HFF-Myc (cell line): ENCODE measurements at regions not wholly inside any gene's neighbourhood (a gene's known extent, or its start where the extent isn't known, plus 50 kb on each side); places are given as distances from the start of the nearest gene placed in this dataset.

Experiments used
- DNase-seq: peaks from one replicate; pipeline ENCODE4 v3.0.0-alpha.2; 2011; ENCODE audit warnings: low read depth; ENCODE audit errors: extremely low read depth
- H3K4me3 ChIP-seq: replicated peaks from 2 replicates; pipeline ENCODE4 v1.5.1; 2011; ENCODE audit warnings: low read depth, mild to moderate bottlenecking, control low read depth, low read length
- CTCF ChIP-seq: IDR thresholded peaks from 2 replicates; pipeline ENCODE4 v1.5.1; 2012; ENCODE audit warnings: mild to moderate bottlenecking, low read depth, low read length, control low read depth; ENCODE audit errors: missing control alignments

GRCh38 chr3:130291148-130291547 lies 54.3 kb upstream of the COL6A5 start:
- TF ChIP-seq CTCF, result no peak
- H3K4me3 ChIP-seq, result no peak overlapping the region
- no peak for DNase-seq

- no peak for TF ChIP-seq CTCF
- H3K4me3 ChIP-seq, result no peak overlapping the region
- no peak for DNase-seq
These were observed 52.2 kb upstream of the COL6A5 start for GRCh38 chr3:130293247-130293646.
